ENCODE measurements at regions not wholly inside any gene's neighbourhood (a gene's known extent, or its start where the extent isn't known, plus 50 kb on each side); places are given as distances from the start of the nearest gene placed in this dataset.

DNA sequence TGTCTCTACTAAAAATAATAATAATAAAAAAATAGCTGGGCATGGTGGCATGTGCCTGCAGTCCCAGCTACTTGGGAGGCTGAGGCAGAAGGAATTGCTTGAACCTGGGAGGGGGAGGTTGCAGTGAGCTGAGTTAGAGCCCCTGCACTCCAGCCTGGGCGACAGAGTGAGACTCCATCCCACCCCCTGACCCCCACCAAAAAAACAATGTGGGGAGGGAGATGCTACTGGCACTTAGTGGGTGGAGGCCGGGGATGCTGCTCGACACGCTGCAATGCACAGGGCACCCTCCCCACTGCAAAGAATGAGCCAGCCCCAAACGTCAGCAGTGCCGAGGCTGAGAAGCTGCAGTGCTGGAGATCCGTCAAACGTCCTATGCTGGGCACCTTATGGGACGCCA, 77.5 kb upstream of the MAP1LC3B2 start:
- H3K27ac ChIP-seq (ENCODE audit: insufficient read depth, low read depth, low read length): no peak overlapping the region

More for the DNA sequence above, 77.5 kb upstream of the MAP1LC3B2 start:
- Histone ChIP-seq H3K79me2 (ENCODE audit: control insufficient read depth, insufficient read depth, low read length) (no peaks in the 10 kb centered on the region), H3K9ac (replicated peaks; ENCODE audit: extremely low read depth, insufficient read depth, low read length) (no peak overlapping the region), H3K9me1 (replicated peaks; ENCODE audit: control insufficient read depth, extremely low read depth, insufficient read depth, low read length) (no peaks in the 10 kb centered on the region), H3K27me3 (ENCODE audit: control insufficient read depth in 2 of 2, insufficient read depth in 2 of 2, low read length in 2 of 2) (peaks cover 0 to 2% of the 10 kb centered on the region in 2 experiments), H3K4me1 (ENCODE audit: control insufficient read depth, extremely low read depth, insufficient read depth, low read length) (no peaks in the 10 kb centered on the region), H4K20me1 (replicated peaks; ENCODE audit: control insufficient read depth, extremely low read depth, insufficient read depth, low read length) (no peaks in the 10 kb centered on the region), H2AFZ (ENCODE audit: low read depth, low read length) (no peak overlapping the region), H3K9me3 (replicated peaks; ENCODE audit: control insufficient read depth, insufficient read depth, low read length) (no peaks in the 10 kb centered on the region), H3K4me2 (ENCODE audit: insufficient read depth, low read length) (no peak overlapping the region), H3K4me3 (replicated peaks in 1 of 3; ENCODE audit: insufficient read depth in 1 of 3, low read depth in 1 of 3, low read length in 3 of 3) (no peak overlapping the region), H3K36me3 (ENCODE audit: control insufficient read depth in 2 of 2, extremely low read depth in 1 of 2, insufficient read depth in 2 of 2, low read length in 2 of 2) (no peaks in the 10 kb centered on the region)
- no peak for TF ChIP-seq MYC (IDR thresholded peaks at IDR 0.05; ENCODE audit: low read depth, low read length)
- no peak for TF ChIP-seq MAX (IDR thresholded peaks at IDR 0.05; ENCODE audit: insufficient read depth, insufficient read length)
- no peak for TF ChIP-seq POLR2A (IDR thresholded peaks at IDR 0.05; ENCODE audit: low read depth, low read length)
- TF ChIP-seq EZH2 (IDR thresholded peaks at IDR 0.05; ENCODE audit: borderline replicate concordance, low read depth, low read length, severe bottlenecking): no peak
- no peak for TF ChIP-seq JUN (IDR thresholded peaks at IDR 0.05; ENCODE audit: borderline replicate concordance, insufficient read depth, insufficient read length, low read depth)
- TF ChIP-seq FOS (IDR thresholded peaks at IDR 0.05; ENCODE audit: borderline replicate concordance, insufficient read depth, low read length): no peak
- TF ChIP-seq GATA2 (IDR thresholded peaks at IDR 0.05; ENCODE audit: insufficient read depth, insufficient read length, low read depth, low read length): no peak
- no peak for TF ChIP-seq CTCF (IDR thresholded peaks at IDR 0.05; ENCODE audit: extremely low read depth in 1 of 2, insufficient read depth in 1 of 2, low read depth in 1 of 2, low read length in 2 of 2)
- DNase-seq (ENCODE audit: low read depth, low spot score) (no peak), FAIRE-seq (no peak)
- intact Hi-C loops (cut with micrococcal nuclease): no loop called here
- ChIA-PET POLR2A (no interaction called here), CTCF (interaction anchor here (0.6 to 1.8 kb wide), 4 partner anchors 84 to 484 kb away, joined by 3 to 6 read pairs (median 3); partner anchors contain the start of gene MED13L)
- no TSS peak for BruUV-seq (replicated peaks)
- dilution Hi-C loops (cut with MboI; ENCODE audit: extremely low pct_ligation_motif_present, low sequenced_read_pairs): no loop called here
